NCI-H2196 treated with DMSO at 0.1 percent for 48 hours (cell line): ENCODE measurements at regions not wholly inside any gene's neighbourhood (a gene's known extent, or its start where the extent isn't known, plus 50 kb on each side); places are given as distances from the start of the nearest gene placed in this dataset.

Source experiments
- DNase-seq: peaks from one replicate; lab custom pipeline; 2025; ENCODE audit not compliant: unreplicated experiment; lab: John Stamatoyannopoulos, UW

GRCh38 chr2:65551528-65551927 is 119.1 kb upstream of the SPRED2 start:
- DNase-seq: no peak

GRCh38 chr2:65550246-65550645 is 117.8 kb upstream of the SPRED2 start:
- no peak for DNase-seq

- no peak for DNase-seq
Measured at GRCh38 chr2:65549631-65550030, 117.2 kb upstream of the SPRED2 start.

GRCh38 chr2:65549257-65549627 is 116.8 kb upstream of the SPRED2 start:
- DNase-seq: no peak

GRCh38 chr2:65548576-65549256 is 116.3 kb upstream of the SPRED2 start:
- DNase-seq: no peak

- no peak for DNase-seq
Measured at GRCh38 chr2:65548064-65548463, 115.7 kb upstream of the SPRED2 start.

- no peak for DNase-seq
Measured at GRCh38 chr2:65545837-65546805, 113.7 kb upstream of the SPRED2 start.

GRCh38 chr2:65541773-65542172 is 109.4 kb upstream of the SPRED2 start:
- no peak for DNase-seq

GRCh38 chr2:65539633-65540032 is 107.2 kb upstream of the SPRED2 start:
- no peak for DNase-seq

GRCh38 chr2:65537651-65538385 is 105.4 kb upstream of the SPRED2 start:
- no peak for DNase-seq

GRCh38 chr2:65536596-65536995 is 104.2 kb upstream of the SPRED2 start:
- DNase-seq: no peak

- DNase-seq: no peak
Measured at GRCh38 chr2:65532937-65533336, 100.5 kb upstream of the SPRED2 start.

GRCh38 chr2:65532326-65532725 is 99.9 kb upstream of the SPRED2 start:
- DNase-seq: no peak

- DNase-seq: no peak
Measured at GRCh38 chr2:65530547-65531320, 98.3 kb upstream of the SPRED2 start.

- DNase-seq: no peak
Measured at GRCh38 chr2:65529419-65529818, 97.0 kb upstream of the SPRED2 start.

GRCh38 chr2:65528241-65528574 is 95.8 kb upstream of the SPRED2 start:
- DNase-seq: no peak

GRCh38 chr2:65527451-65528240 is 95.2 kb upstream of the SPRED2 start:
- no peak for DNase-seq

GRCh38 chr2:65525616-65526231 is 93.3 kb upstream of the SPRED2 start:
- DNase-seq: no peak

GRCh38 chr2:65522922-65523321 is 90.5 kb upstream of the SPRED2 start:
- DNase-seq: no peak

- DNase-seq: no peak
Measured at GRCh38 chr2:65518751-65519150, 86.4 kb upstream of the SPRED2 start.
